Erythroblast (primary cell): ENCODE measurements at regions not wholly inside any gene's neighbourhood (a gene's known extent, or its start where the extent isn't known, plus 50 kb on each side); places are given as distances from the start of the nearest gene placed in this dataset.

ENCODE experiments used
- GATA1 ChIP-seq: IDR thresholded peaks from 2 replicates; pipeline ENCODE4 v1.6.1; 2011; ENCODE audit warnings: low read depth, mild to moderate bottlenecking, control low read depth, low read length, moderate library complexity
- POLR2A ChIP-seq: IDR thresholded peaks from 2 replicates; pipeline ENCODE4 v1.6.1; 2011; ENCODE audit warnings: mild to moderate bottlenecking, low read length

- no peak for TF ChIP-seq POLR2A
- TF ChIP-seq GATA1: no peak
Observed at GRCh38 chr4:11901089-11901488, 472.4 kb upstream of the HS3ST1 start.
